NCI-H526 treated with DMSO at 0.1 percent for 48 hours (cell line): ENCODE measurements at regions not wholly inside any gene's neighbourhood (a gene's known extent, or its start where the extent isn't known, plus 50 kb on each side); places are given as distances from the start of the nearest gene placed in this dataset.

Experiments
- DNase-seq: peaks from one replicate; lab custom pipeline; 2025; lab: John Stamatoyannopoulos, UW

DNA sequence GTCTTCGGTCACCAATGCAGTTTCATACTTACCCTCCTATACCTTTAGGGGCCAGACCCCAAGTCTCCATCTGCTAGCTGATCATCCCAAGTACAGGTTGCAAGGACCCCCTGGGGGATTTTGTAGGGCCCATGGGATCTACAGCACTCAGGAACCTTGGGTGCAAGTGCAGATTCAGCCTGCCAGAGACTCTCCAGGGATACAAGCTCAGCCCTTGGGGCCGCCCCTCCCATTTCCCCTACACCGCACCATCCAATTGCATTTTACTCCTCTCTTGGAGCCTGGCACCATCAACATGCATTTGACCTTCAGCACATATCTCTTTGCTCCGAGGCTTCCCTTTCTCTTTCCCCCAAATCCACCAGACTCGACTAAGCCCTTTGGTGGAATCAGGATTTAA, 154.7 kb upstream of the ZNF536 start:
- no peak for DNase-seq

DNA sequence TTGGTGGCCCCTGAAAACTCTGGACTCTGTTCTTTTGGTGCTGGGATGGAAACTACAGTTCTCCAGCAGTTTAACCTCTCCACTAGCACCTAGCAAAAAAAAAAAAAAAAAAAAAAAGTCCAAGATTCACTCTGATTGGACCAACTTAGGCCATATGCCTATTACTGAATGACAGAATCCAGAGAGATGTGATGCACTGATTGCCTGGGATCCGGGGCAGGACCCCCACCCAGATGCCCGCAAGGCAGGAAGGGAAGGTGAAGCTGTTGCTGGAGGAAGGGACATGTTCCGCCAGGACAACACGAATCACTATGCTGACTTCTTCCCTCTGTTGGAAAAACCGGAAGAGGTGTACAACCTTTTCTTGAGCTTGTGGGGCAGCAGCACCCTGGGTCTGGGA, 152.5 kb upstream of the ZNF536 start:
- no peak for DNase-seq

GRCh38 chr19:30221176-30221575, 151.0 kb upstream of the ZNF536 start:
- no peak for DNase-seq

DNA sequence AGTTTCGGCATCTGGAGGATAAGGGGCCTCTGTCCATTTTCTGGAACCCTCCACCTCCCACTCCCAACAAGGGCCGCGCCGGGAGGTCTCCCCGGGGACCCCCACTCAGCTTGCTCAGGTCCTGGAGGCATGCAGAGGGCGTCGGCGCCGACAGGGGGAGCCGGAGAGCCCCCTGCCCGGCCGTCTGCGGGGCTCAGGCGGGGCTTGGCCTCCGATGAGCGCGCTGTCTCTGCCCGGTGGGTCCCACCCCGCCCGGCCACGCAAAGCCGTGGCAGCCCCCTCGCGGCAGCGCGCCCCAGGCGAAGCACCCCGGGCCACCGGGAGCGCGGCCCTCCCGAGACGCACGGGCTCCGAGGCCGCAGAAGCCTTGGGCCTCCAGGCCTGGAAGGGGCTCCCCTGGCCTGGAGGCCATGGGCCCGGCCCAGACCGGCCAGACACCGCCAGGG, 149.7 kb upstream of the ZNF536 start:
- no peak for DNase-seq

DNA sequence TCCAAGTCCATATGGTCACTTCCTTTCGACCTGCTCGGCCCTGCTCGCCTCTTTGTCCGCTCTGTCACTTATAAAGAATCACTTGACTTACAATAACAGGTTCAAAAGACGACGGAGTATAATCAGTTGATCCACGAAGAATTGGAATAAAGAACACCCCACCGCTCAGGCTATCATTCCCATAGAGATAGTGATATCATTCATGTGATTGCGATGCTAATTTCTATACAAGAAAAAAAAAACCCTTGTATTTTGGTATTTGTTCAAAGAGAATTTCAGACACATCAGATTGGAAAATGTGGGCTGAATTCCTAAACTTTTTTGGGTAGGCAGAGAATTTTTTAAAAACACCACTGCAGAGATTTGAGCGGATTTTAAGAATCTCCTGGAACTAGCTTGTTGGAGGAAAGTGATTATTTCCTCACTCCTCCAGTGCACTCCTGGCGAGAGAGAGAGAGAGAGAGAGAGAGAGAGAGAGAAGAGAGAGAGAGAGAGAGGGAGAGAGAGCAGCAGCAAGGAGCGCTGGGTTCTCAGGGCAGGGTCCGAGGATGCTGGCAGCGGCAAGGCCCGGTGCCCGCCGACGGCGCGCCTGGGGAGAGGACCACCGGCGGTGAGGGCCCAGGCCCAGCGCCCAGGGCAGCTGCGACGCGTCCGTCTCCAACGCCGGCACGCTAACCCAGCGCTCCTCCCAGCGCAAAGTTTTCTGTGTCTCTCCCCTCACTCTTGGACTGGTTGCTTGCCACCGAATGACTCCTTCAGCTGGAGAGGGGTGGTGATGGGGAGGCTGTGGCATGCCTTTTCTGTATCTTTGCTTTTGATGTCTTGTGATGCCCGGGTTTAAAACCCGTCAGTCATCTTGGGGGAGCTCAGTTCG, 149.0 kb upstream of the ZNF536 start:
- no peak for DNase-seq

DNA sequence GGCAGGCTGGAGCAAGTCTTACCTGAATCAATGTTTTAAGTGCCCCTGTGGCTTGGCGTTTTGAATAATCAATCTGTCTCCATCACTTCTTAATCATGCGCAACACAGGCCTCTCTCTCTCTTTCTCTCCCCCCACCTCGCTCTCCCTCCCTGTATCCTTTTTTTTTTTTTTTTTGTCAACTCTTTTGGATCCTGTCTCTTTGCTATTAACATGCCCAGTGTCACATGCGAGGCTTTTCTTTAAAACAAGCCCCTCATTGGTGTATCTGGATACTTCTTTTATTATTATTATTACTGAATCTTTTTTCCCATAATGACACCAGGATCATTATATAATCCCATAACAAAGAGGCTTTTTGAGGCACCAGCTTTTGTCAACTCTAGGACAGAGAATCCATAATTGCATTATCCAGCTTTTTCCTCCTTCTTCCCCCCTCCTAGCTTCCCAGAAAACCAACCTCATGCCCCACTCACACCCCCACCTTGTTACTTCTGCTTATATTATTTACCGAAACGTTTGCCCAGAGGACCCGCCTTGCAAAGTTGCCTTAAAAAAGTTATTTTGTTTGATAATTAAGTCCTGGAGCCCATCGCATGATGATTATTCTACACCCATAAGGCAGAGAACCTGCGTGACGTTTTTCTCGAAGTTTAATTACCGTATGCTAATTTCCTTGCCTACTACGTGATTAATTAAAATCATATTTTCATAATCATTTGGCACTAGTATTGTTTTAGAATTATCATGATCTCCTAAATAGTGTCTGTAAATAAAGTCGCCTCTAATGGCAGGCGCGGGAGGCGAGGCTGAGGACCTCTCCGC, 148.1 kb upstream of the ZNF536 start:
- DNase-seq: no peak

DNA sequence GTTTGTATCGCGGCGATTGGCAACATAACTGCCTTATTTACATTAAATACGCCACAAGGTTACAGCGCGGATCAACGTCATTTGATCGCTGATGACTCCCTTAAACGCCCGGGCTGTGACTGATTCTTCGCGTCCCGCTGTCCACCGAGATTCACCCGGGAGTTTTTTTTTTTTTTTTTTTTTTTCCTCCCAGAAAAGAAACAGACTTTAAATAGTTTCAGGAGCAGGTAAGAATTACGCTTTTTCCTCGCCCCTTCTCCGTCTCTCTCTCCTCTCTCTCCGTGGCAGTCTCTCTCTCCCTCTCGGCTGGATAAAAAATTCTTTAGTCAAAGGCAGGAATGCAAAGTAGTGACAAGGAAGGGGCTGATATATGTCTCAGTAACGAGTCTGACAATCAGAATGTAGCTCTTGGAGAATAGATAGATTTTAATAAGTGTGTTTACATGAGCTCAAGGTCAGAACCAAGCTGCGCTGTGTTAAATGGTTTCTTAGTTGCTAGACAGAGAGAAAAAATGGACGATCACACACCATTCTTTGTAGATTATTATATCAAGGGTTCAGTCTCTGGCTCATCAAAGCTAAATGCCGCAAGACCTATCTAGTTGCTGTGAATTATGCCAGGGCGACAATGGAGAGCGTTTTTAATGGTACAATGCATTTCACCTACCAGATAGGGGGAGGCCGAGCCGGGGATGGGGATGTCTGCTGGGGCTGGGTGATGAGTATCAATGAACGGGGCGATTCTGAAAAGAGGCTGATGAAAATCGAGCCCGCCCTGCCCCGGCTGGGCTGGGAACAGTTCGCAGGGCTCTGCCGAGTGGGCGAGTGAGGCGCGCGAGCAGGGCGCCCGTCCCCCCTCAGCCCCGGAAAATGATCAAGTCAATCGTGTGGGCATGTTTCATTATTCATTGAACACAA, 147.2 kb upstream of the ZNF536 start:
- DNase-seq: peak; percentile 77

GRCh38 chr19:30225676-30226463, 146.3 kb upstream of the ZNF536 start:
- no peak for DNase-seq

DNA sequence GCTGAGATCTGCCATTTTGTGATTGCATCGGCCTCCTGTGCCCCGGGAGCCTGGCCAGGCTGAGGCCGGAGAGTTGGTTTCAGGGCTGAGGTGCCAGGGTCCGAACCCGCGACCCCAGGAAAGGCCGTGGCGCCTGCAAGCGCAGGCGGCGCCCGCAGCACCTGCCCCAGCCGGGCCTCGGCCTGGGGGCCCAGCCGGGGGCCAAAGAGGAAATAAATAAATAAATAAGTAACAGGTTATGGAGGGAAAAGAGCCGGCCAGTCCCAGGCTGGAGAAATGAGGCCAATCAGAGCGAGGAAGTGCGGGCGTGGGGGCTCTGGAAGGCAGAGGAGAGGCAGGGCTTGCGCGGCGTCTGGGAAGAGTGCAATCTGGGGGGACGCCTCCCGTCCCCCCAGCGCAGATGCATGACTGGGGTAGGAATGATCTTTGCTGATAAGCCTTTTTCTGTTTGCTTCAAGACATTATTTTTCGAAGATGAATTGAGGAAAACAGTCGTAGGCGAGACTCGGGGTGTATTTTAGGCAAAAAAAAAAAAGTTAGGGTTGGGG, 145.6 kb upstream of the ZNF536 start:
- DNase-seq: no peak

GRCh38 chr19:30227012-30227621, 145.1 kb upstream of the ZNF536 start:
- no peak for DNase-seq

DNA sequence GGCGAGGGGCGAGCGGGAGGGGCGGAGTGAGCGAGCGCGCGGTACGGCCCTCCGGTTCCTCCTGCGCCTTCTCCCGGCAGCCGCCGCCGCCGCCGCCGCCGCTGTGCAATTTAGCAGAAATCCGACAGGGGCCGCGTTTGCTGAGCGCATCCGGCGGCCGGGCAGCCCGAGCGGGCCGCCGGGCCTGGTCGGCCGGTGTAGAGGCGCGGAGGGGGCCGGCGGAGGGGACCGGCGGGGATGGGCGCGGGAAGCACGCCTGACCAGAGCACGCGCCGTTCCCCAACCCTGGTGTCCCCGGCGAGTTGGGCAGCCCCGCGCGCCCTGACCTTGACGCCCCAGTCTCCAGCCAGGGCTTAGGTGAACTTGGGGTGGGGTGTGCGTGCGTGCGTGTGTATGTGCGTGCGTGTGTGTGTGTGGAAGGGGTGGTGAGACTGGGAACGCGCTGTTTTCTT, 144.5 kb upstream of the ZNF536 start:
- DNase-seq: peak; percentile 62

GRCh38 chr19:30228113-30228834, 143.9 kb upstream of the ZNF536 start:
- peak; percentile 22 for DNase-seq

- DNase-seq: peak; percentile 37
Measured at GRCh38 chr19:30228835-30229524, 143.2 kb upstream of the ZNF536 start.

DNA sequence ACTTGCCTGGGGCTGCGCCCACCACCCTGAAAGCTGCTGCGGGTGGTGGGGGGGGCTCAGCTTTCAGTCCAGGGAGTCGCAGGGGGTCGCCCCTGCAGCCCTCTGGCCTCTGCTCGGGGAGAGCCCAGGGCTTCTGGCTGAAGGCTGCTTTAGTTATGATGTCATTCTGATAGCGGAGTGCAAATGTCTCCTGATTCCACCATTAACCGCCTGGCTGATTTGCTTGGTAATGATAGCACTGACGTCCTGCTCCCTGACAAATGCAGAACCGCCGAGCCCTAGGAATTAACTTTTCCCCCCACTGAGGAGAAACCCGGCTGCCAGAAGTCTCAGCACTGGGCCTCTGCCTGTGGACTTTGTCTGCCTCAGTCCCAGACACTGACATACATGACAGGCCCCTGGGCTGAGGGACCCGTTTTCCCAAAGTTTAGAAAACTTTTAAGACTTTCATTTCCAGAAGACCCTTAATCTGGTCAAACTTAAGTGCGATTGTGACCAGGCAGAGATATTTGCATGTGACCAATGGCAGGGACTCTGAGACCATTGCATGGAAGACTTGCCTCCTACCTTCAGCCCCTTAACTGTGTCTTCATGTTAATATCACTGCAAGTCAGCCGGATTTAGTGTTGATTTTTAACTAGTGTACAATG, 142.5 kb upstream of the ZNF536 start:
- DNase-seq: peak; percentile 43

GRCh38 chr19:30231408-30232318, 140.5 kb upstream of the ZNF536 start:
- DNase-seq: no peak

DNA sequence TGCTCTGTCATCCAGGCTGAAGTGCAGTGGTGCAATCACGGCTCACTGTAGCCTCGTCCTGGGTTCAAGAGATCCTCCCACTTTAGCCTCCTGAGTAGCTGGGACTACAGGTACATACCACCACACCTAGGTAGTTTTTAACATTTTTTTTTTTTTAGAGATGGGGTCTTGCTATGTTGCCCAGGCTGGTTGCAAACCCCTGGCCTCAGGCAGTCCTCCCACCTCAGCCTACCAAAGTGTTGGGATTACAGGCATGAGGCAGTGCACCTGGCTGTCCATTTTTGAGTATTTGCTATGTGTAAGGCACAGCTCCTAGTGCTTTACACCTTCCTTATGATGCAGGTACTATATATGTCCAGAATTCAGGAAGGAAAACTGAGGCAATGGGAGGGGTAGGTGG, 138.8 kb upstream of the ZNF536 start:
- DNase-seq: no peak

GRCh38 chr19:30235946-30236345, 136.2 kb upstream of the ZNF536 start:
- no peak for DNase-seq
